Hindlimb muscle (tissue), 1 donor: ENCODE measurements at regions not wholly inside any gene's neighbourhood (a gene's known extent, or its start where the extent isn't known, plus 50 kb on each side); places are given as distances from the start of the nearest gene placed in this dataset.
"Not testable (repeated sequence)": the region's sequence is repeated elsewhere in the genome, so short reads cannot be mapped to it uniquely, and the experiment has no call there.

Source experiments
- DNase-seq: peaks from one replicate; pipeline ENCODE4 v3.0.0-alpha.2; 2013

DNA sequence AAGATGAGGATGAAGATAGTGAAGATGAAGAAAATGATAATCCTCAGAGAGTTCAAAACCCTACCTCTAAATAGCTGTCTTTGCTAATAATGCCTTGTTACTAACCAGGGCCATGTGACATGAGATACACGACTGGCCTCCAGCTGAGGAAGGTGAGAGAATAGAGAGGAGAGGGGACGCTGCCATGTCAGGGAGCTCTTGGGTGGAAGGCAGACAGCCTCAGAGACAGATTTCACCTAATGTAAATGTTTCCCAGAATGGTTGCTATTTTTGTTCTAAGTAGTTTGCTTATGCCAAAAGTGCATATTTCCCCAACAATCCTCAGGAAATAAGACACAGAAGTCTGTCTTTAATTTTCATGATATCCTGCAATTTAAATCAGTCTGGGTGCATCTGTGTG is 138.4 kb downstream of the ELOVL4 start:
- no peak for DNase-seq

DNA sequence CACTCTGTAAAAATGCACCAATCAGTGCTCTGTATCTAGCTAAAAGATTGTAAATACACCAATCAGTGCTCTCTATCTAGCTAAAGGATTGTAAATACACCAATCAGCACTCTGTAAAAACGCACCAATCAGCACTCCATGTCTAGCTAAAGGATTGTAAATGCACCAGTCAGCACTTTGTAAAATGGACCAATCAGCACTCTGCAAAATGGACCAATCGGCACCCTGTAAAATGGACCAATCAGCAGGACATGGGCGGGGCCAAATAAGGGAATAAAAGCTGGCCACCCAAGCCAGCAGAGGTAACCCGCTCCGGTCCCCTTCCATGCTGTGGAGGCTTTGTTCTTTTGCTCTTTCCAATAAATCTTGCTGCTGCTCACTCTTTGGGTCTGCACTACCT is 140.7 kb downstream of the ELOVL4 start:
- DNase-seq = not testable (repeated sequence)

DNA sequence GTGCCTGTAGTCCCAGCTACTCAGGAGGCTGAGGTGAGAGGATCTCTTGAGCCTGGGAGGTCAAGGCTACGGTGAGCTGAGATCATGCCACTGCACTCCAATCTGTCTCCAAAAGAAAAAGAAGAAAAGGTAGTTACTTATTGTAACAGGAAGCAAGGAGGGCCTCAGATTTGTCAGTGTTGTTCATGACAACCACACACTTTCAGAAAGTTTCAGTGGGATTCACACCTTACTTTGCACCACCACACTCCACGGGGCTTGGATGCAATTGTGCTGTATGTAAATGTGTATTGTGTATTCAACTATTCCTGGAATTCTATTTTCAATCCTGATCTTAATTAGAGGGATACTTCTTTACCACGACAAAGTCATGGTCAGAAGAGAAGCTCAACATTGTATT is 142.6 kb downstream of the ELOVL4 start:
- no peak for DNase-seq

GRCh38 chr6:79803917-79804316 is 143.4 kb downstream of the ELOVL4 start:
- no peak for DNase-seq

GRCh38 chr6:79802657-79803300 is 144.6 kb downstream of the ELOVL4 start:
- no peak for DNase-seq

GRCh38 chr6:79801362-79801761 is 146.0 kb downstream of the ELOVL4 start:
- DNase-seq = no peak

DNA sequence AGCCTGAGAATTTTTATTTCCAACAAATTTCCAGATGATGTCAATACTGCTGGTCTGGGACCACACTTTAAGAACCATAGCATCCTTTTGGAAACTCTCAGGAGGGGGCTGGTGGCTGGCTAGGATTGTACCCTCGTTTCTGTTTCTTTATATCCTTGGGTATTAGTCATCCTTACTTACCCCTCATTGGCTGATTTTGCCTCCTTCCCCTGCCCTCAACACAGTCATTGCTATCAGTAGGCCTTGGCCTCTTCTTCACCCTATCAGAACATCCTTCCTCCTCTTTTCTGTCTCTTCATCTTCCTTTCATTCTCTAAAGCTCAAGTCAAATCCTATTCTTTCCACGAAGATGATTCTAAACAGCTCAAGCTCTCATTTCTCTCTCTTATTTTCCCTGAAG is 148.5 kb downstream of the ELOVL4 start:
- no peak for DNase-seq

GRCh38 chr6:79797912-79798311 is 149.4 kb downstream of the ELOVL4 start:
- DNase-seq = no peak

GRCh38 chr6:79797163-79797764 is 150.1 kb downstream of the ELOVL4 start:
- DNase-seq = no peak

DNA sequence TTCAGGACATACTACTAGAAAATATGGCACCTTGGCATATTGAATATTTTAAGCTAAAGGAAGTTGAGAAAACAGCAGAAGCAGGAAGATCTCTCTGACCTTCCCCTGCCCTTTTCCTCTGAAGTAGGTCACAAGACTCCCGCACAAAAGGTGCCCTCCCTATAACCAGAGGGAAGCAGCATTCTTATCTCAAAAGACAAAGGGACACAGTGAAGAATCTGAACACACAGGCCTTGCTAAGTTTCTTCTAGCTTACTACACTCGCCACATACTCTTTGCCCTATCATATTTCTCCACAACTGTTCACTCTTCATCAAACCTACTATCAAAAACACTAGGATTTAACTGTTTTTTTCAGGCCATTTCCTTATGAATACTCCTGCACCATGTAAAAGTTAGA is 151.2 kb downstream of the ELOVL4 start:
- DNase-seq = no peak

GRCh38 chr6:79789896-79790295 is 157.5 kb downstream of the ELOVL4 start:
- DNase-seq = no peak

DNA sequence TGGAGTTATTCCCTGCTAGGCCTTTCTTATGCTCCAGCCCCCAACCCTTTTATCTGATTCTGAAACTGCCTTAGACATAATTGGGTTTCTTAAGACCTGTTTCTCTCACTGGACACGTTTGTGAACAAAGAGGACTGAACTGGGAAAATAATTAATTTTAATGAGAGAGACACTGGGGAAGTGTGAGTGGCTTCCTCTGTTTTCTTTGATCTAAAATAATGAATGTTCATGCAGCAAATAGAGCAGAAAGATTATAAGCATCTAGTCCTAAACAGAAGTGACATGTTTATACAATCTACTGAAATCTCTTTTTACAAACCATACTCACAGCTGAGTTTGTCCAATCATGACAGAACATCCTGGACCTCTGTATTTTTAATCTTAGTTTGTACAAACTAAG is 157.6 kb downstream of the SH3BGRL2 start:
- no peak for DNase-seq

GRCh38 chr6:79787626-79788025 is 156.5 kb downstream of the SH3BGRL2 start:
- DNase-seq = no peak

- no peak for DNase-seq
Measured at GRCh38 chr6:79784395-79784753, 153.2 kb downstream of the SH3BGRL2 start.

DNA sequence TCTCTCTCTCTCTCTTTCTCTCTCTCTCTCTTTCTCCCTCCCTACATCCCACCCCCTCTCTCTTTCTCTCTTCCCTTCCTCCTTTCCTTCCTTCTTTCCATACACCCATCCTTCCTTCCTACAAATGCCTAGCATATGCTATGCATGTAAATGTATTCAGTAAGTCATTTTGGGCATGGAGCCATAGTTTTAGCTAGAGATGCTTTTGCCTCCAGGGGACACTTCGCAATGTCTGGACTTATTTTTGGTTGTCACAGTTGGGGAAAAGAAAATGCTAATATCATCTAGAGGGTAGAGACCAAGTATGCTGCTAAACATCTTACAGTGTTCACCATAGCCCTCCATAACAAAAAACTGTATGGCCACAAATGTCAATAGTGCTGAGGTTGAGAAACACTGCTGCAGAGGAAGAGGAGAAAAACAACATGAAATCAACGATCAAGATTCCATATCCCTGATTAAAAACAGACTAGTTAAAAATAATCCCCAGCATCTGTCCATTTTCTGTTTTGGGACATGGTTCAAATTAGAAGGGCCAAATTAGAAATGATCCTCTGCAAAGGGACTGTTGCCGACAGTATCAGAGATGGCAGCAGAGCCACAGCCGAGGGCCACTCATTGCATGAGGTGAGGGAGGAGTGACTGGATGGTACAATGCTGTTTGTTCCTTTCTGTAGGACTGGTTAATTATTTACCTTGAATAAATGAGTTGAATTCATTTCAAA is 152.7 kb downstream of the SH3BGRL2 start:
- DNase-seq = no peak

- DNase-seq = no peak
Measured at GRCh38 chr6:79782792-79783580, 151.9 kb downstream of the SH3BGRL2 start.

GRCh38 chr6:79781916-79782315 is 150.8 kb downstream of the SH3BGRL2 start:
- DNase-seq = no peak

- no peak for DNase-seq
Measured at GRCh38 chr6:79780881-79781280, 149.8 kb downstream of the SH3BGRL2 start.

GRCh38 chr6:79778816-79779215 is 147.7 kb downstream of the SH3BGRL2 start:
- no peak for DNase-seq

GRCh38 chr6:79777713-79778579 is 146.8 kb downstream of the SH3BGRL2 start:
- peak; percentile 76 for DNase-seq

GRCh38 chr6:79776076-79776475 is 144.9 kb downstream of the SH3BGRL2 start:
- DNase-seq = no peak

DNA sequence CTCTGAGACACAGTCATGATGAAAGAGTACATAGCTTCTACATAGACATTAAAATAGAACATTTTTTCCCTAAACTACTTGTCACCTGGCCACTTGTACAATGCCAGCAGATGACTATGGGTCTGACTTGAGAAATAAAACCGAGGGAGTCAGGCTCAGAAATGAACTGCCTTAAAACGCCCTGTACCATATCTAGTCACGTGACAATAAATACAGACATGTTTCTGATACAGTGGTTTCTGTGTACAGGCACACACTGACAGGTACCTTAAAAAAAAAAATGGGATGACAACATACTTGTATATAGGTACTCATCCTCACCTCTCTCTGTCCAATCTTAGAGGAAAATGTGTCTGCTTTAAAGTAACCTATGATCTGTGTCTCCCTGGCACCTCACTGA is 144.1 kb downstream of the SH3BGRL2 start:
- no peak for DNase-seq
